Endodermal cell (in vitro differentiated cells): ENCODE measurements at regions not wholly inside any gene's neighbourhood (a gene's known extent, or its start where the extent isn't known, plus 50 kb on each side); places are given as distances from the start of the nearest gene placed in this dataset.

Source experiments
- DNase-seq: peaks from one replicate; pipeline ENCODE4 v3.0.0-alpha.2; 2017
- H3K27ac ChIP-seq: 2 replicates; pipeline ENCODE4 v1.5.1; 2013; ENCODE audit warnings: mild to moderate bottlenecking, low read depth, low read length, moderate library complexity
- H3K27me3 ChIP-seq: 2 replicates; pipeline ENCODE4 v1.6.1; 2013; ENCODE audit warnings: mild to moderate bottlenecking, low read length, moderate library complexity; ENCODE audit not compliant: insufficient read depth, control insufficient read depth, poor library complexity, severe bottlenecking
- H3K36me3 ChIP-seq: 2 replicates; pipeline ENCODE4 v1.7.0; 2013; ENCODE audit warnings: mild to moderate bottlenecking, low read length, moderate library complexity; ENCODE audit not compliant: control insufficient read depth, insufficient read depth
- H3K4me1 ChIP-seq: one replicate; pipeline ENCODE4 v1.7.0; 2013; ENCODE audit warnings: low read length; ENCODE audit not compliant: control insufficient read depth, insufficient read depth
- H3K4me3 ChIP-seq: 2 replicates; pipeline ENCODE4 v1.5.1; 2013; ENCODE audit warnings: mild to moderate bottlenecking, low read length, moderate library complexity
- H3K9ac ChIP-seq: 2 replicates; pipeline ENCODE4 v1.6.1; 2013; ENCODE audit warnings: mild to moderate bottlenecking, low read length, moderate library complexity; ENCODE audit not compliant: poor library complexity, severe bottlenecking; ENCODE audit errors: extremely low read depth
- H3K9me3 ChIP-seq: 2 replicates; pipeline ENCODE4 v1.6.1; 2013; ENCODE audit warnings: mild to moderate bottlenecking, low read length, moderate library complexity; ENCODE audit not compliant: control insufficient read depth
- H3K27ac Mint-ChIP-seq: 2 replicates; pipeline ENCODE4 v1.8.0; 2020; ENCODE audit warnings: mixed read lengths
- H3K27me3 Mint-ChIP-seq: 2 replicates; pipeline ENCODE4 v1.8.0; 2021; ENCODE audit warnings: mild to moderate bottlenecking, mixed read lengths; ENCODE audit not compliant: insufficient read depth
- H3K36me3 Mint-ChIP-seq: 2 replicates; pipeline ENCODE4 v1.8.0; 2020; ENCODE audit warnings: low read depth, mixed read lengths
- H3K4me1 Mint-ChIP-seq: 2 replicates; pipeline ENCODE4 v1.8.0; 2020; ENCODE audit warnings: mixed read lengths
- H3K4me3 Mint-ChIP-seq: 2 replicates; pipeline ENCODE4 v1.8.0; 2020; ENCODE audit warnings: mild to moderate bottlenecking, moderate library complexity, mixed read lengths
- H3K9me3 Mint-ChIP-seq: 2 replicates; pipeline ENCODE4 v1.8.0; 2020; ENCODE audit warnings: mild to moderate bottlenecking, mixed read lengths
- WGBS, 2 experiments: methylation state at CpG; one replicate each; pipeline versions ENCODE4 v1.1.5 to v1.1.7; 2013; ENCODE audit warnings: missing lambda C conversion rate in 2 of 2, mixed read lengths in 1 of 2; ENCODE audit not compliant: insufficient coverage in 1 of 2, insufficient read length in 1 of 2; 5-methylcytosine and 5-hydroxymethylcytosine counted together
- TF ChIP-seq, protein P1 (sequence below): fragments of 200-600 bp; sonication (generic); conservative IDR thresholded peaks from 2 replicates; pipeline ENCODE4 v1.5.0; 2021; ENCODE audit warnings: antibody characterized with exemption, mild to moderate bottlenecking

DNA sequence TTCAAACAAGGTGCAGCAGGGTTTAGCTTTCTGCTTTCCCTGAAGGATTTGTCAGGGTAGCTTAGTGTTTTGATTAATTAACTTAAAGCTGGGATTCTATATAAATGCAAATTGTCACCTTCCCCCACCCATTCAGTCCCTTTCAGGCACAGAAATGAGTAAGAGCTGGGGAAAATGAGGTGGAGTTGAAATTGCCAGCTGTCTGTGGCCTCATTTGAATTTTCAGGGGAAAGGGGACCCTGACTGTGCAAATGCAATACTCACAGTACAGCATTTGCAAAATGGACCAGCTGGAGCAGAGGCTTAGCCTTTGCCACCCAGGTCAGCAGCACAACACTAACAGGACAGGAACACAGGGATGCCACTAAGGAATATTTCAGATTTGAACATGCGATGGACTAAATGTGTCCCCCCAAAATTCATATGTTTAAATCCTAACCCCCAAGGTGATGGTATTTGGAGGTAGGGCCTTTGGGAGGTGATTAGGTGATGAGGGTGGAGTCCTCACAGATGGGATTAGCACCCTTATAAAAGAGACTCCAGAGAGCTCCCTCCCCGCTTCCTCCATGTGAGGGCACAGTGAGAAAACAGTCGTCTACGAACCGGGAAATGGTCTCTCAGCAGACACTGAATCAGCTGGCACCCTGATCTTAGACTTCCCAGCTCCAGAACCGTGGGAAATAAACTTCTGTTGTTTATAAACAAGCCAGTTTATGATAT is 59.5 kb upstream of the CYSLTR2 start:
- Mint-ChIP-seq H3K9me3 (peaks cover 48% of the 10 kb centered on the region), H3K27ac (peak overlapping the region; percentile 62), H3K4me1 (peaks cover 17% of the 10 kb centered on the region), H3K36me3 (peaks cover 12% of the 10 kb centered on the region), H3K4me3 (no peak overlapping the region), H3K27me3 (peaks cover 1% of the 10 kb centered on the region)
- Histone ChIP-seq H3K9me3 (peaks cover 58% of the 10 kb centered on the region), H3K27ac (no peak overlapping the region), H3K27me3 (no peaks in the 10 kb centered on the region), H3K4me1 (no peaks in the 10 kb centered on the region), H3K9ac (no peak overlapping the region), H3K4me3 (no peak overlapping the region), H3K36me3 (no peaks in the 10 kb centered on the region)
- TF ChIP-seq, protein P1, sequence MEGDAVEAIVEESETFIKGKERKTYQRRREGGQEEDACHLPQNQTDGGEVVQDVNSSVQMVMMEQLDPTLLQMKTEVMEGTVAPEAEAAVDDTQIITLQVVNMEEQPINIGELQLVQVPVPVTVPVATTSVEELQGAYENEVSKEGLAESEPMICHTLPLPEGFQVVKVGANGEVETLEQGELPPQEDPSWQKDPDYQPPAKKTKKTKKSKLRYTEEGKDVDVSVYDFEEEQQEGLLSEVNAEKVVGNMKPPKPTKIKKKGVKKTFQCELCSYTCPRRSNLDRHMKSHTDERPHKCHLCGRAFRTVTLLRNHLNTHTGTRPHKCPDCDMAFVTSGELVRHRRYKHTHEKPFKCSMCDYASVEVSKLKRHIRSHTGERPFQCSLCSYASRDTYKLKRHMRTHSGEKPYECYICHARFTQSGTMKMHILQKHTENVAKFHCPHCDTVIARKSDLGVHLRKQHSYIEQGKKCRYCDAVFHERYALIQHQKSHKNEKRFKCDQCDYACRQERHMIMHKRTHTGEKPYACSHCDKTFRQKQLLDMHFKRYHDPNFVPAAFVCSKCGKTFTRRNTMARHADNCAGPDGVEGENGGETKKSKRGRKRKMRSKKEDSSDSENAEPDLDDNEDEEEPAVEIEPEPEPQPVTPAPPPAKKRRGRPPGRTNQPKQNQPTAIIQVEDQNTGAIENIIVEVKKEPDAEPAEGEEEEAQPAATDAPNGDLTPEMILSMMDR: no peak
- 36 to 67% methylated on average over 4 to 6 of the region's 6 CpGs for WGBS, 2 experiments
- DNase-seq: peak; percentile 61

DNA sequence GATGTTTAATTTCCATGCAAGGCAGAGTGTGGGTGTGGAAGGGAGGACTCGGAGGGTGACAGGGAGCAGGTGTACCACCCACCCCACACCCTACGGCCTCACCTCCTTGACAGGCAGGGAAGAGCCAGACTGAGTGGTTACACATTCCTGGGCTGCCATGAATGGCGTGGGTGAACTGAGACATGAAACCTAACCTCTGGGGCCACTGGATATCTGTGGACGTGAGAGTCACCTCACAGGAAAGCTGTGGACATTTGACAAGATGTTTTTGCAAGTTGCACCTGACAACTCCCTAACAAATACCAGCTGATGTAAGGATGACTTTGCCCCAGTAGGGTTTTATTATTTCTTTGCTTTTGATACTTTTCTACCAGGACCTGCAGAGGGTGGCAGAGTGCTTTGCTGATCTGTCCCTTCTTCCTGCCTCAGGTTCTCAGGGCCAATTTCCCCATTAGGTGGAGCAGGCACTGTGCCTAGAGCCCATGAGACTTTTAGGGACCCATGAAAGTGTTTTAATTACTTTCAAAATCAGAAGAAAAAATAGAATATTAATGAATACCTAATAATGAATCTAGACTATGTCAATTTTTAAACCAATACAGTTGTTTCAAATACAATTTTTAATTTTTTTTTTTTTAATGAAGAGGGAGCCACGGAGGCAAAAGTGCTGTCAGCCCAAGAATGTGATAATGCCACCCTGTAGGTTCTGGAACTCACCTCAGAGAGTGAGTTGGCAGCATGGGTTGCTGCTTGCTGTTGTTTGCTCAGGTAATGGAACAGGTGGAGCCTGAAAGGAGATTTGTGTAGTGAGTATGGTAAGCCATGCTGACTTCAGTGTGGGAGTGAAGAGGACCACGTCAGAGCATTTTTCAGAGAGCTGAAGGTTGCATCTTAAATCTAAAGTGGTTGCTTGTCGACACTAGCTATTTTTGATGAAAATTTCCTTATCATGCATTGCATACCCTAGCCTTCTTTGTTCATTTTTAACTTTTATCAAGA is 58.0 kb upstream of the CYSLTR2 start:
- Histone ChIP-seq H3K27ac (no peak overlapping the region), H3K27me3 (no peaks in the 10 kb centered on the region), H3K4me1 (peaks cover 2% of the 10 kb centered on the region), H3K9me3 (peaks cover 50% of the 10 kb centered on the region), H3K36me3 (no peaks in the 10 kb centered on the region), H3K9ac (no peak overlapping the region), H3K4me3 (no peak overlapping the region)
- Mint-ChIP-seq H3K36me3 (peaks cover 8% of the 10 kb centered on the region), H3K4me1 (peaks cover 21% of the 10 kb centered on the region), H3K4me3 (no peak overlapping the region), H3K27me3 (peaks cover 2% of the 10 kb centered on the region), H3K9me3 (peaks cover 42% of the 10 kb centered on the region), H3K27ac (peak overlapping the region; percentile 16)
- TF ChIP-seq, protein P1: peak; percentile 91
- 82 to 100% methylated on average over 2 to 6 of the region's 7 CpGs for WGBS, 2 experiments
- DNase-seq: peak; percentile 83

DNA sequence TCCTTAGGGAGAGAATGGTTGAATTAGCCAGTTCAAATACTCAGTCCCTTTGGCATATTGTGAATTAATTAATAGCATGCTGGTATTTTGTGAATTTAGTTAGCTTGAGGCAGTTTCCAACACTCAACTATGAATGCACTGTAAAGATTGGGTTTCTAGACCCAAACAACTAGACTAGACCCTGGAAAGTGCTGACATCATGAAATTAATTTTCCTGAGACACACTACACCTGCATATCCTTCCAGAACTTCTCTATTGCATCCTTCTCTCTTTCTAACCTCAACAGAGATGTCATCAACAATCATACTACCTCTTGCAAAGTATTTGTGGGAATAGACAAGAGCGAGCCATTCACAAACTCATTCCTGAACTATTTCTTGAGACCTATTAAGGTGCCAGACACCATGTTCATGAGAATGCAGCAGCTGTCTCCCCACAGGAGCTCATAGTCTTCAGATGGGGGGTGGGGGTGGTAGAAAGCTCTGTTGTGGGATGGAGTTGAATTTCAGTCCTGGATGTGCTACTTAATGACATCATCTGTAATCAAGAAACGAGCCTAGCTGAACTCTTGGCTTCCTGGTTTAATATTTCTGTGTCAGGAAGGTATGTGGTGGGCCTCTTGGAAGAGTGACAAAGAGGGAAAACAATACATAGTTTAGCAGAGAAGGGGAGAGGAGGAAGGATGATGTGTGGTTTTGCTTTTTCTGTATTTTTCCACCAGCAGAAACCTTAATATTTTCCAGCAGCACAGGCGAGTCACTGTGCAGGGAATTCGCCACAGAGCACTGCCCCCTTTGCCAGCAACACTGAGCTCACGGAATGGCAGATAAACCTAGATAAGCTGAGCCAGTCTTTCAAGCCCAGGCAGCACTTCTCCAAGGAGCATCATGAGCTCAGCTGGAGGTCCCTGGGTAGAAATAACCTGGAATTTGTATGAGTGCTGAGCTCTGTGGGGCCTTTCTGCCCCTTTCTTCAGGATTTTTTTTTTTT is 53.1 kb upstream of the CYSLTR2 start:
- H3K4me1 Mint-ChIP-seq: peaks cover 10% of the 10 kb centered on the region
- WGBS, 2 experiments: 50 to 78% methylated on average over 2 to 5 of the region's 5 CpGs
- no peak overlapping the region for H3K4me3 ChIP-seq
- TF ChIP-seq, protein P1: no peak
- peaks cover 39% of the 10 kb centered on the region for H3K9me3 ChIP-seq
- peak; percentile 59 for DNase-seq
- H3K36me3 Mint-ChIP-seq: peaks cover 2% of the 10 kb centered on the region
- peaks cover 5% of the 10 kb centered on the region for H3K4me1 ChIP-seq
- H3K4me3 Mint-ChIP-seq: no peak overlapping the region
- no peaks in the 10 kb centered on the region for H3K36me3 ChIP-seq
- H3K27me3 Mint-ChIP-seq: peaks cover 2% of the 10 kb centered on the region
- H3K27me3 ChIP-seq: no peaks in the 10 kb centered on the region
- no peak overlapping the region for H3K27ac ChIP-seq
- H3K9ac ChIP-seq: no peak overlapping the region
- peaks cover 29% of the 10 kb centered on the region for H3K9me3 Mint-ChIP-seq
- no peak overlapping the region for H3K27ac Mint-ChIP-seq
